NCI-H2196 treated with DMSO at 0.1 percent for 48 hours (cell line): ENCODE measurements at regions not wholly inside any gene's neighbourhood (a gene's known extent, or its start where the extent isn't known, plus 50 kb on each side); places are given as distances from the start of the nearest gene placed in this dataset.

Source experiments
- DNase-seq: peaks from one replicate; lab custom pipeline; 2025; ENCODE audit not compliant: unreplicated experiment; lab: John Stamatoyannopoulos, UW

GRCh38 chr2:217289907-217290280 lies 430.0 kb upstream of the TNP1 start:
- DNase-seq = no peak

- no peak for DNase-seq
Measured at GRCh38 chr2:217289177-217289906, 429.5 kb upstream of the TNP1 start.

- DNase-seq = no peak
Measured at GRCh38 chr2:217288472-217289063, 428.7 kb upstream of the TNP1 start.

- no peak for DNase-seq
Measured at GRCh38 chr2:217286833-217287232, 427.0 kb upstream of the TNP1 start.

GRCh38 chr2:217285926-217286325 lies 426.1 kb upstream of the TNP1 start:
- DNase-seq = no peak

- DNase-seq = no peak
Measured at GRCh38 chr2:217283460-217283859, 423.6 kb upstream of the TNP1 start.

GRCh38 chr2:217282531-217282930 lies 422.7 kb upstream of the TNP1 start:
- DNase-seq = no peak

GRCh38 chr2:217279556-217279955 lies 419.7 kb upstream of the TNP1 start:
- no peak for DNase-seq

GRCh38 chr2:217279140-217279539 lies 419.3 kb upstream of the TNP1 start:
- DNase-seq = no peak

GRCh38 chr2:217277646-217278398 lies 418.0 kb upstream of the TNP1 start:
- DNase-seq = no peak

- DNase-seq = no peak
Measured at GRCh38 chr2:217276433-217276832, 416.6 kb upstream of the TNP1 start.

GRCh38 chr2:217275091-217275490 lies 415.2 kb upstream of the TNP1 start:
- no peak for DNase-seq

- DNase-seq = no peak
Measured at GRCh38 chr2:217274578-217274977, 414.7 kb upstream of the TNP1 start.

GRCh38 chr2:217273851-217274250 lies 414.0 kb upstream of the TNP1 start:
- no peak for DNase-seq

- DNase-seq = no peak
Measured at GRCh38 chr2:217273162-217273561, 413.3 kb upstream of the TNP1 start.

GRCh38 chr2:217271813-217272212 lies 411.9 kb upstream of the TNP1 start:
- no peak for DNase-seq

- no peak for DNase-seq
Measured at GRCh38 chr2:217270485-217271121, 410.7 kb upstream of the TNP1 start.

GRCh38 chr2:217269701-217270484 lies 410.0 kb upstream of the TNP1 start:
- no peak for DNase-seq

GRCh38 chr2:217268978-217269377 lies 409.1 kb upstream of the TNP1 start:
- no peak for DNase-seq

GRCh38 chr2:217267758-217268157 lies 407.9 kb upstream of the TNP1 start:
- DNase-seq = no peak

- no peak for DNase-seq
Measured at GRCh38 chr2:217263756-217264155, 403.9 kb upstream of the TNP1 start.
